ENCODE measurements at regions not wholly inside any gene's neighbourhood (a gene's known extent, or its start where the extent isn't known, plus 50 kb on each side); places are given as distances from the start of the nearest gene placed in this dataset.

- no peak for TF ChIP-seq CTCF (IDR thresholded peaks at IDR 0.05)
- TF ChIP-seq POLR2A (IDR thresholded peaks at IDR 0.05), result no peak
Observed at GRCh38 chr20:2212456-2213015, 83.3 kb upstream of the TGM3 start.

Data from heart left ventricle (tissue), 13 donors.